ENCODE measurements at regions not wholly inside any gene's neighbourhood (a gene's known extent, or its start where the extent isn't known, plus 50 kb on each side); places are given as distances from the start of the nearest gene placed in this dataset.

DNA sequence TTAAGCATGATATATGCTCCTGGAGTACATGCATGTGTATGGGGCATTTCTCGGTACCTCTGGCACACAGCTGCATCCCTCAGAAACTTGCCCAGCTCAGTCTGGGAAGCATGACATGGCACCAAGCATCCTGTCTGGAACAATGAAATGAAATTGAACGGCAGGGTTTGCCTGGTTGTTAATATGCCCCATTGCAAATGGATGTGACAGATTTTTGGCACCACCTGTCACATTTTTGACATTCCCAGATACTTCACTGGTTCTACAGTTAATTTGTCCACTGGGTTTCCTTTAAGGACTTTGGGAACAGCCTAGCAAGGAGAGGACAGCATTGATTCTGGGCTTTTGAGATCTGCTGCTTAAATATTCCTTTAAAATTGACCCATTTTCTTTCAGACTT, 305.8 kb downstream of the TSN start:
- TF ChIP-seq EZH2phosphoT487 (IDR thresholded peaks at IDR 0.05; ENCODE audit: insufficient read depth, low read depth) (no peak), EZH2 (IDR thresholded peaks at IDR 0.05; ENCODE audit: insufficient read depth, poor library complexity, severe bottlenecking) (no peak)
